ENCODE measurements at regions not wholly inside any gene's neighbourhood (a gene's known extent, or its start where the extent isn't known, plus 50 kb on each side); places are given as distances from the start of the nearest gene placed in this dataset.

DNA sequence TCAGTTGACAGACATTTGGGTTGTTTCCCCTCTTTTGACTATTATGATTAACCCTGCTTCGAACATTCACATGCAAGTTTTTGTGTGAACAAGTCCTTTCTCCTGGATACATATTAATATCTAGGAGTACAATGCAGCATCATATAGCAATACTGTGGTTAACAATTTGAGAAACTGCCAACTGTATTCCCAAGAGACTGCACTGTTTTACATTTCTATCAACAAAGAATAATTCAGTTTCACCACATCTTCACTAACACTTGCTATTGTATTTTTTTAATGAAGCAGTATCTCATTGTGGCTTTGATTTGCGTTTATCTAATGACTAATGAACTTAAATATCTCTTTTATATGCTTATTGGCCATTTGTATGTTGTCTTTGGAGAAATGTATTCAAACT lies 184.6 kb upstream of the NBEA start:
- TF ChIP-seq, protein P1, sequence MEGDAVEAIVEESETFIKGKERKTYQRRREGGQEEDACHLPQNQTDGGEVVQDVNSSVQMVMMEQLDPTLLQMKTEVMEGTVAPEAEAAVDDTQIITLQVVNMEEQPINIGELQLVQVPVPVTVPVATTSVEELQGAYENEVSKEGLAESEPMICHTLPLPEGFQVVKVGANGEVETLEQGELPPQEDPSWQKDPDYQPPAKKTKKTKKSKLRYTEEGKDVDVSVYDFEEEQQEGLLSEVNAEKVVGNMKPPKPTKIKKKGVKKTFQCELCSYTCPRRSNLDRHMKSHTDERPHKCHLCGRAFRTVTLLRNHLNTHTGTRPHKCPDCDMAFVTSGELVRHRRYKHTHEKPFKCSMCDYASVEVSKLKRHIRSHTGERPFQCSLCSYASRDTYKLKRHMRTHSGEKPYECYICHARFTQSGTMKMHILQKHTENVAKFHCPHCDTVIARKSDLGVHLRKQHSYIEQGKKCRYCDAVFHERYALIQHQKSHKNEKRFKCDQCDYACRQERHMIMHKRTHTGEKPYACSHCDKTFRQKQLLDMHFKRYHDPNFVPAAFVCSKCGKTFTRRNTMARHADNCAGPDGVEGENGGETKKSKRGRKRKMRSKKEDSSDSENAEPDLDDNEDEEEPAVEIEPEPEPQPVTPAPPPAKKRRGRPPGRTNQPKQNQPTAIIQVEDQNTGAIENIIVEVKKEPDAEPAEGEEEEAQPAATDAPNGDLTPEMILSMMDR (IDR thresholded peaks at IDR 0.05) = no peak

DNA sequence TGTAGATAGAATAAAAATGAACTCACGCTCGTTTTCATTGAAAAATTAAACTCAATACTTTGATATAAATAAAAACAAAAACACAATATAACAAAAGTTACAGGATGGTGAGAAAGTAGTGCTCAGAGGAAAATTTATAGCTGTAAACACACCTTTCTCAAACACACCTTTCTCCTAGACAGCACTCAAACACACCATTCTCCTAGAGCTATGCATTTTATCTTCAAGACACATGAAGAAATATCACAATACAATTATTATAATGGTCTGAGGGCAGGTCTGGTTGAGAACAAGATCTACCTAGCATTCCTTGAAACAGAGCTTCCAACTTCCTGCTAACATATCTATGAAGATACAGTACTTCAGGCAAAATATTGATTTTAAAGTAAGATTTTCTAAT lies 183.4 kb upstream of the NBEA start:
- TF ChIP-seq, protein P1 (IDR thresholded peaks at IDR 0.05) = no peak

DNA sequence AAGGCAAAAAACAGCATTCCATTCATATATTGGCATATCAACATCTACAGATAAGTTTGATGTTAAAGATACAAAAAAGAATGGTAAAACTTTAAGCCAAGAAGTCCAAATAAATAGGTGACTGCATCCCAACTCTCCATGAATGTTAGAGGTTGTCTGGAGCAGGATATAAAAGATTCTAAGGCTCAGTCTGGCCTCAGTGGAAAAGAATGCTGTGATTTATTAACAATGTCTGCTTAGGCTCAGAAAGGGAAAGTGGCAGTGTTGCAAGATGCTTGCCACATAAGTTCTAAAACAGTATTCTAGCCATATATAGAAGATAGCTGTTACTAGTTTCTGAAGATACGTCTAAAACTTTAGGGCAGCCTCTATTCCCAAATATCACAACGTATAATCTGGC lies 179.8 kb upstream of the NBEA start:
- TF ChIP-seq, protein P1 (IDR thresholded peaks at IDR 0.05) = no peak

DNA sequence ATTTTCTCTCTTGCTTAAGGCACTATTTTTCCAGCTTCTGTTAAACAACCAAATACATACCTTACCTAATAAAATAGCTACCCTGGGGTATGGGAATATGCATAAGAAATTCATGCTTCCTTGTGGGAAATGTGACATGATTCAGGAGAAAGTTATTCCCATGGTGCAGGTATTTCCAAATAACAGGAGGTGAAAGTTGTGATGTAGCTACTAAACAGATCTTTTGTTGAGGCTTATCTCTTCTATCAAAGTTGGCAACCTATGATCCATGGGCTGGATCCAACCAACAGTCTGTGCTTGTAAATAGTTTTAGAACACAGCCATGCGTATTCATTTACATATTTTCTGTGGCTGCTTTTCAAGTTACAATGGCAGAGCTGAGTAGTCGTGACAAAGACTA lies 177.8 kb upstream of the NBEA start:
- TF ChIP-seq, protein P1 (IDR thresholded peaks at IDR 0.05) = no peak

DNA sequence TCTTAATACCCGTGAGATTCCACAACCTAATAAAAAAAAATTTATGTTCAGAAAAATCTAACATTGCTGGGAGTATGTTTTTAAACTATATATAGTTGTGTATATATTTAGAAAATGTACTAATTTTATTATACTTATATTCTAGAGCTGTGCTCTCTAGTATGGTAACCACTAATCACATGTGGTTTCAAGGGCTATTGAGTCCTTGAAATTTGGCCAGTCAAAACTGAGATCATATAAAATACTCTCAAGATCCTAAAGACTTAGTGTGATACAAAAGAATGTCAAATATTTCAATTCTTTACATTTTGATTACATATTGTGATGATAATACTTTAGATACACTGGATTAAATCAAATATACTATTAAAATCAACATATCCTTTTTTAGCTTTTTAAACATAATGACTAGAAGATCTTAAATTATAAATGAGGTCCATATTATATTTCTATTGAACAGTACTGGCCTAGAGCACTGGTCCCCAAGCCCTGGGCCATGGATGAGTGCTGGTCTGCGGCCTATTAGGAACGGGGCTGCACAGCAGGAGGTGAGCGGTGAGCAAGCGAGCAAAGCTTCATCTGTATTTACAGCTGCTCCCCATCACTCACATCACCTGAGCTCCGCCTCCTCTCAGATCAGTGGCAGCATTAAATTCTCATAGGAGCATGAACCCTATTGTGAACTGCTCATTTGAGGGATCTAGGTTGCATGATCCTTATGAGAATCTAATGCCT lies 176.5 kb upstream of the NBEA start:
- TF ChIP-seq, protein P1 (IDR thresholded peaks at IDR 0.05) = no peak

DNA sequence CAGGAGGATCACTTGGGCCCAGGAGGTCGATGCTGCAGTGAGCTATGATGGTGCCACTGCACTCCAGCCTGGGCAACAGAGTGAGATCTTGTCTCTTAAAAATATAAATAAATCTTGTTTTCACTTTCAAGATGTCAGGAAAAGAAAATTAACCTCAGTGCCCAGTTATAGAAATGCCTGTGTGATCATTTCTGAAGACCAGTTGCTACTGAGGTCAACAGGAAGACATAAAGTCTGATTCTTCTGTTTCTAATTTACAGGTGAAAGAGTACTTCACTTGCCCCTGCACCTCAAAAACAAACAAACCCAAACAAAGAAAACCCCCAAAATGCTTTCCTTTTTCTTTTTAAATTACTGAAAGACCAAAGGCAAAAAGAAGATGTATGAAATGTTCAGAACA lies 174.3 kb upstream of the NBEA start:
- TF ChIP-seq, protein P1 (IDR thresholded peaks at IDR 0.05) = no peak

DNA sequence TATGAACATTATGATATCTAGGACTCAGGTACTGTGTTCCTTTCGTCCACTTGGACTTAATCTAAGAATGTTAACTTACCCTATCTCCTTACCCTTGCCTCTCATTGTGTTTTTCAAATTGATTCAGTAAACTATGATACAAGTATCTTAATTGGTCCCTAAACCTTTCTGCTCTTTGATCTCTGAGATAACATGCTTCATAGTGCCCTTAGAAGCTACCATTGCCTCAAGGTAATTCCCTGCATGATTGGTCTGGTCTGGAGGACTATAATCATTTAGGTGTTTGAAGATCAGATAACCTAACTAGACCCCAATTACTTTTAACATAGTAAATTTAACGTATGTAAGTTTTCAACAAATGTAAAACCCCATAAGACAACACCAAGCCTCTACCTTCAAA lies 169.9 kb upstream of the NBEA start:
- TF ChIP-seq, protein P1 (IDR thresholded peaks at IDR 0.05) = no peak

DNA sequence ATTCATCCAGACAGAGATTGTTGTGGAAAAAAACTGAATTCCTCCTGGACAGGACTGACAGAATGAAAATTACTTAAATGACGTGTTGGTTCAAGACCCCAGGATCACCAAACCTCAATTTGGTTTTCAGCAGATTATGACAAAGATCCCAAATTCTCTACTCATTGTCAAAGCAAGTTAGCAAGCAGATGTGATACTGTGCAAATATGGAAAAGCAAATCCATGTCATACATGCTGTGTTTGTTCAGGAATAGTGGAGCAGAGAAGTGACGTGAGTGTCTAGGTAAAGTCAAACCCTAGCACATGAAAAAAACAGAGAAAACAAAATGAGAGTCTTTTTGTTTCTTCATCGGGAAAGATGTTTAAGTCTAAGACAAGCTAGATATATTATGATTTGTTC lies 169.2 kb upstream of the NBEA start:
- TF ChIP-seq, protein P1 (IDR thresholded peaks at IDR 0.05) = no peak
